ENCODE measurements at regions not wholly inside any gene's neighbourhood (a gene's known extent, or its start where the extent isn't known, plus 50 kb on each side); places are given as distances from the start of the nearest gene placed in this dataset.

GRCh38 chr1:106986603-106987002 is 69.9 kb upstream of the PRMT6 start:
- Histone ChIP-seq H4K8ac (replicated peaks; ENCODE audit: insufficient read length, low read depth, low read length) (no peak overlapping the region), H4K20me1 (ENCODE audit: control insufficient read depth, insufficient read depth, insufficient read length) (no peaks in the 10 kb centered on the region), H3K27ac (ENCODE audit: insufficient read length, low read depth, low read length) (no peak overlapping the region), H2BK15ac (ENCODE audit: low read depth, low read length) (no peak overlapping the region), H3K23me2 (ENCODE audit: insufficient read length, low read depth, low read length, poor library complexity, severe bottlenecking) (no peaks in the 10 kb centered on the region), H3K79me2 (ENCODE audit: insufficient read depth, low read length) (no peaks in the 10 kb centered on the region), H2AK5ac (ENCODE audit: insufficient read length, low read length) (no peak overlapping the region), H2BK20ac (ENCODE audit: low read depth, low read length, poor library complexity, severe bottlenecking) (no peak overlapping the region), H3K9ac (ENCODE audit: extremely low read depth, insufficient read length, low read length) (no peak overlapping the region), H3K4me1 (ENCODE audit: insufficient read depth, low read length) (peaks cover 6% of the 10 kb centered on the region; the same call in 1 of the 2 replicates), H3K18ac (ENCODE audit: insufficient read length, low read depth, low read length) (no peak overlapping the region), H3K14ac (ENCODE audit: insufficient read depth, low read length) (no peak overlapping the region), H3K23ac (ENCODE audit: insufficient read length, low read depth, low read length) (no peak overlapping the region), H3T11ph (ENCODE audit: low read length) (no peak overlapping the region), H2BK12ac (ENCODE audit: insufficient read length, low read depth, low read length) (no peak overlapping the region), H3K4me2 (ENCODE audit: insufficient read depth, insufficient read length, low read length) (no peak overlapping the region), H3K27me3 (ENCODE audit: insufficient read depth, low read length) (no peaks in the 10 kb centered on the region), H3K4ac (ENCODE audit: low read depth, low read length) (no peak overlapping the region), H2BK120ac (ENCODE audit: low read depth, low read length, poor library complexity, severe bottlenecking) (no peak overlapping the region), H3K79me1 (ENCODE audit: insufficient read depth, low read depth, low read length, poor library complexity, severe bottlenecking) (no peaks in the 10 kb centered on the region), H4K91ac (ENCODE audit: insufficient read length, low read depth, low read length) (no peak overlapping the region), H2BK5ac (ENCODE audit: insufficient read length, low read length) (no peak overlapping the region), H4K5ac (ENCODE audit: insufficient read length, low read depth, low read length) (no peak overlapping the region), H2AFZ (ENCODE audit: low read length) (no peak overlapping the region), H3K56ac (ENCODE audit: insufficient read length, low read depth, low read length) (no peak overlapping the region), H3K9me3 (ENCODE audit: control insufficient read depth, low read depth, low read length) (no peaks in the 10 kb centered on the region)
- Mint-ChIP-seq H3K4me3 (no peak overlapping the region), H3K27ac (no peak overlapping the region), H3K27me3 (ENCODE audit: low read depth) (no peaks in the 10 kb centered on the region), H3K36me3 (ENCODE audit: insufficient read depth in 1 of 3, low read depth in 3 of 3) (no peaks in the 10 kb centered on the region), H3K9me3 (no peaks in the 10 kb centered on the region), H3K4me1 (peaks cover 28 to 39% of the 10 kb centered on the region in 2 experiments)
- no peak for DNase-seq
- TF ChIP-seq CTCF (conservative IDR thresholded peaks at IDR 0.05) = no peak

All from H9 (cell line).